ENCODE measurements at regions not wholly inside any gene's neighbourhood (a gene's known extent, or its start where the extent isn't known, plus 50 kb on each side); places are given as distances from the start of the nearest gene placed in this dataset.

DNA sequence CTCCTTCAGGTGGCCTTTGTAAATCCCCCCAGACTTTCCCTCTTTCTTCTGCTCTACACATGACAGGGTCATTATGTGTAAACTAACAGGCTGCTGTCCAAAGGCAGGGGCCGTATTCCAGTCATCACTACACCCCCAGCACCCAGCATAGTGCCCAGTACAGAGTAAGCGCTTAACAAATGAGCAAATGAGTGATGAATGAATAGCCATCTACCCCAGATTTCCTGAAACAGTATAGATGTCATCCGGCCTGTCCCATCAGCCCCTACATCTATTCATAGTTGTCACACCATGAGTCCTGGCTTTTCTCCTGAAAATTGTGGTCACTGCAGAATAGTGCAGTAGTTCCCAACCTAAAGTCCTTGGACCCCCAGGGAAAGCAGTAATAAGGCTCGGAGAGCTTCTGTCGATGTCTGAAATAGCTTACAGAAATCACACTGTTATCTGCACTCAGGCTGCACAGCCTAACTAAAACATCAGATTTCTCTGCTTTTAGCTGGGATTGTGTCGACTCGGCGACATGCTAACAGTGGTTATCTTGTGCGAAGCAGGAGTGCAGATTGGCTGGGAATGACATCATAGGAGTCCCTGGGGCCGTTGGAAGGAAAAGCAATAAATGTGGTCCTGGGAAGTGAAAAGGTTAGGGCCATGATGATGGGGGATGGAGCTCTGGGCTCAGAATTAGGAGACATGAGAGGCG lies 143.8 kb upstream of the NECTIN1 start:
- DNase-seq (ENCODE audit: low read depth) = no peak
- TF ChIP-seq, protein P1, sequence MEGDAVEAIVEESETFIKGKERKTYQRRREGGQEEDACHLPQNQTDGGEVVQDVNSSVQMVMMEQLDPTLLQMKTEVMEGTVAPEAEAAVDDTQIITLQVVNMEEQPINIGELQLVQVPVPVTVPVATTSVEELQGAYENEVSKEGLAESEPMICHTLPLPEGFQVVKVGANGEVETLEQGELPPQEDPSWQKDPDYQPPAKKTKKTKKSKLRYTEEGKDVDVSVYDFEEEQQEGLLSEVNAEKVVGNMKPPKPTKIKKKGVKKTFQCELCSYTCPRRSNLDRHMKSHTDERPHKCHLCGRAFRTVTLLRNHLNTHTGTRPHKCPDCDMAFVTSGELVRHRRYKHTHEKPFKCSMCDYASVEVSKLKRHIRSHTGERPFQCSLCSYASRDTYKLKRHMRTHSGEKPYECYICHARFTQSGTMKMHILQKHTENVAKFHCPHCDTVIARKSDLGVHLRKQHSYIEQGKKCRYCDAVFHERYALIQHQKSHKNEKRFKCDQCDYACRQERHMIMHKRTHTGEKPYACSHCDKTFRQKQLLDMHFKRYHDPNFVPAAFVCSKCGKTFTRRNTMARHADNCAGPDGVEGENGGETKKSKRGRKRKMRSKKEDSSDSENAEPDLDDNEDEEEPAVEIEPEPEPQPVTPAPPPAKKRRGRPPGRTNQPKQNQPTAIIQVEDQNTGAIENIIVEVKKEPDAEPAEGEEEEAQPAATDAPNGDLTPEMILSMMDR (IDR thresholded peaks at IDR 0.05; ENCODE audit: control insufficient read depth, extremely low read depth, insufficient read depth) = no peak

DNA sequence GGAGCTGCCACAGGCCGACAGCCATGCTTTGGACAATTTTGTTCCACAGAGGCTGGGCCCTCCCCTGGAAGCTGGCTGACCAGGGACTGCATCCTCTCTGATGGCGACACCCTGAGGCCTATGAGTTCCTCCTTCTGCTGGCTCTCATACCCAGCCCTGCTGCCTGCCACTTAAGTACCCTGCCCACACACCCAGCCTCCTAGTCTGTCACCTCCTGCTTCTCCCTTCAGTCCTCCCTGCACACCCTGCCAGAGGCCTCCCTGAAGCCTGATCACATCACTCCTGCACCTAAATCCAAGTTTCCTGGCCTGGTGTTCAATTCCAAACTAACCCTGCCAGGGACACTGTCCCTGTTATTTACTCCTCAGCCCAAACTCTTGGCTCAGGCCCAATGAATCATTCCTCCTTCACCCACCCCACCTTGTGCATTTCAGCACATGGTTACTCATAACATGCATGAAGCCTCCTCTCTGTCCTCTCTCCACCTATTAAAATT lies 136.7 kb upstream of the NECTIN1 start:
- TF ChIP-seq, protein P1 (IDR thresholded peaks at IDR 0.05; ENCODE audit: control insufficient read depth, extremely low read depth, insufficient read depth) = no peak
- H3K4me3 ChIP-seq (ENCODE audit: low read depth, low read length) = no peak overlapping the region
- DNase-seq (ENCODE audit: low read depth) = no peak

More for the DNA sequence above, 143.8 kb upstream of the NECTIN1 start:
- no peak overlapping the region for H3K4me3 ChIP-seq (ENCODE audit: low read depth, low read length)

DNA sequence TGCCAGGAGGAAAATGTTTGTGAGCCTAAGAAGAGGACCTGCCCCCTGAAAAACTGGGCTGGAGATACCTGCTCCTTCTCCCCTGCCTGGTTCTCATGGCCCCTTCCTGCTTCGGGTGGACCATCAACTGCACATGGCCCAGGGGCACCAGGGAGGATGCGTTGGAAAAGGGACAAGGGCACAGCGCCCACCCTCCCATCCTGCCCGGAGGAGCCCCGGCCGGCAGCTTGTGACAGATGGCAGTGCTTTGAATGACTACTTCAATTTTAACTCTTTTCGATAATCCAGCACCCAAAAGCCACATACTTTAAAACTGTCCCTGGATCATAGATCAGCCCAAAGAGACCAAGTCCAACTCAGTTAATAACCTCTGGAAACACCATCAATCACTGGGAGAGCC lies 135.8 kb upstream of the NECTIN1 start:
- no peak for DNase-seq (ENCODE audit: low read depth)
- TF ChIP-seq, protein P1 (IDR thresholded peaks at IDR 0.05; ENCODE audit: control insufficient read depth, extremely low read depth, insufficient read depth) = no peak

DNA sequence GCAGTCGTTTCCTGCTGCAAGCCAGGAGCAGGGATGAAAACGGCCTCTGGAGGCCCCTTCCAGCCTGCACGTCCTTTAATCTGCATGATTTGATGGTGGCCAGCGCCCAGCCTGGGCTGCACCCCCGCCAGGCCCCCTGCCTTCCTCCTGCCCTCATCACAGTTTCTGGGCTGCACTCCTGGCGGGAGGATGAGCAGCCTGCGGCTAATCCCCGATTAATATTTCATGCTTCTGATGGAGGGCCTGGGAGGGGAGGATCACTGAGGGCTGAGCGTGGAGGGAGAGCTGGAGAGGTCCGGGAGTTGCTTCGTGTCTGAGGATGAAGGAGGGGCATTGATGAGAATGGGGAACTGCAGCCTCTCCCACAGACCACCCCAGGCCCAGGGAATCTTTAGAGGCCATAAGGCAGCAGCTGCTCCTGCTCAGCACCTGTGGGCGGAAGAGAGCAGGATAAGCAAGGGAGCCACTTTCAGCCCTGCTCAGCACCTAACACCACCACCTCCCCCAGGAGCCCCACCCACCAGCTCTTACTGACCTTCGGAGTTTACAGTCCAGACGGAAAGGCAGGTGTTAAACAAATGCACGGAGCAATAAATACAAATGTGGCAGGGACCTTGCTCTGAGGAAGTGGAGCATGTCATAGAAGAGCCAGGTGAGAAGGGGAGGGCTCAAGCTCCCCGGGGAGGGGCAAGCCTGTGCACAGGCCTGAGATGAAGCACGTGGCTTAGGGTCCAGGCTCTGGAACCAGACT lies 135.0 kb upstream of the NECTIN1 start:
- no peak for DNase-seq (ENCODE audit: low read depth)
- TF ChIP-seq, protein P1 (IDR thresholded peaks at IDR 0.05; ENCODE audit: control insufficient read depth, extremely low read depth, insufficient read depth) = no peak
- no peak overlapping the region for H3K4me3 ChIP-seq (ENCODE audit: low read depth, low read length)

More for the DNA sequence above, 135.8 kb upstream of the NECTIN1 start:
- H3K4me3 ChIP-seq (ENCODE audit: low read depth, low read length) = no peak overlapping the region

DNA sequence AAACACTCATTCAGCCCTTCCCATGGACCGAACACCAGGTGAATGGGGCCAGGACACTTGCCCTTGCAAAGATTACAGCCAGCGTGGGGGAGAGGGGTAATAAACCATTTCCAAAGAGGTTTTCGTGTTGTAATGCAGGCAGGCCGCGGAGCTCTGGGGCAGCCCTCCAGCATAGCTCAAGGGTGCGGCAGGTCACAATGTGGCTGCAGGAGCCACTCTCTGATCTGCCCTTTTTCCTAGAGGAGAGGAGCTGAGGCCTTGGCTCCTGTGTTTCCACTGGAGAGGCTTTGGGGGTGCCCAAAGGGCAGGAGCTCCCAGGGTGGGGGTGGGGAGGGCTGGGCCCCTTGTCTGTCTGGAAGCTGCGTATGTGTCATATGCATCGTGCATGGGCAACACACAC lies 134.2 kb upstream of the NECTIN1 start:
- DNase-seq (ENCODE audit: low read depth) = no peak

DNA sequence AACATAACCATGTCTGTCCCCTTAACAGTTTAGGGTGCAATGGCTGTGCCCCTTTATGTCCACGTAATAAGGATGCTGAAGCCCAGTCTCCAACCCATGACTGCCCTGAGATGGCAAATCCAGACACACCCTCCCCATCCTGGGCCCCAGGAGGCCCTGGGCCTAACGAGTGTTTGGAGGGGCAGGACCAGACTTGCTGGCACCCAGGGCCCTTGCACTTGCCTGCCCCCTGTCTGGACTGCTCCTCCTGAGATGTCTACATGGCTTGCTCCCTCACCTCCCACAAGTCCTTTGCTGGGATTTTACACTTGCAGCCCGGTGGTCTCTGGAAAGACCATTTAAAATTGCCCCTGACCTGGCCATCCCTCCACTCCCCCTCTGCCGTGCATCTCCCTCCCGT lies 132.2 kb upstream of the NECTIN1 start:
- H3K4me3 ChIP-seq (ENCODE audit: low read depth, low read length) = no peak overlapping the region
- no peak for DNase-seq (ENCODE audit: low read depth)
- TF ChIP-seq, protein P1 (IDR thresholded peaks at IDR 0.05; ENCODE audit: control insufficient read depth, extremely low read depth, insufficient read depth) = no peak

More for the DNA sequence above, 134.2 kb upstream of the NECTIN1 start:
- no peak overlapping the region for H3K4me3 ChIP-seq (ENCODE audit: low read depth, low read length)
- TF ChIP-seq, protein P1 (IDR thresholded peaks at IDR 0.05; ENCODE audit: control insufficient read depth, extremely low read depth, insufficient read depth) = no peak
